22Rv1 (cell line): ENCODE measurements at regions not wholly inside any gene's neighbourhood (a gene's known extent, or its start where the extent isn't known, plus 50 kb on each side); places are given as distances from the start of the nearest gene placed in this dataset.

Experiments
- ZFX ChIP-seq: fragments of 450-650 bp; IDR thresholded peaks from 2 replicates; pipeline ENCODE4 v1.6.1; 2017; ENCODE audit warnings: antibody characterized with exemption, borderline replicate concordance
- TF ChIP-seq, protein P1 (sequence below): fragments of 450-650 bp; IDR thresholded peaks from 2 replicates; pipeline ENCODE4 v1.5.1; 2017; ENCODE audit warnings: mild to moderate bottlenecking

DNA sequence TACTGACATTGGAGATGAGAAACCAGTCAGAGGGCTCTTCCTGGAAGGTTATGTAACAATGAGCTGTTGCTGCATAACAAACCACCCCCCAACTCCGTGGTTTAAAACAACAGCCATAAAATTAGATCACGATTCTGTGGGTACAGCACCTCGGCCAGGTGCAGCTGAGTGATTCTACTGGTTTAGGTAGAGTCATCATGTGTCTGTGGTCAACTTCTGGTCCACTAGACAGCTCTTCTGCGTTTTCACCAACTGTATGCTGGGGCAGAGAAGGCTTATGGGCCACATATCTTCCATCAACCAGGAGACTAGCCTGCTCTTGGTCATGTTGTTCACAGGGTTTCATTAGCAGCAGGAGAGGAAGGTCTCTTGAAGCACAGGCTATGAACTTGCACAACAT lies 585.5 kb downstream of the KCTD12 start:
- TF ChIP-seq, protein P1, sequence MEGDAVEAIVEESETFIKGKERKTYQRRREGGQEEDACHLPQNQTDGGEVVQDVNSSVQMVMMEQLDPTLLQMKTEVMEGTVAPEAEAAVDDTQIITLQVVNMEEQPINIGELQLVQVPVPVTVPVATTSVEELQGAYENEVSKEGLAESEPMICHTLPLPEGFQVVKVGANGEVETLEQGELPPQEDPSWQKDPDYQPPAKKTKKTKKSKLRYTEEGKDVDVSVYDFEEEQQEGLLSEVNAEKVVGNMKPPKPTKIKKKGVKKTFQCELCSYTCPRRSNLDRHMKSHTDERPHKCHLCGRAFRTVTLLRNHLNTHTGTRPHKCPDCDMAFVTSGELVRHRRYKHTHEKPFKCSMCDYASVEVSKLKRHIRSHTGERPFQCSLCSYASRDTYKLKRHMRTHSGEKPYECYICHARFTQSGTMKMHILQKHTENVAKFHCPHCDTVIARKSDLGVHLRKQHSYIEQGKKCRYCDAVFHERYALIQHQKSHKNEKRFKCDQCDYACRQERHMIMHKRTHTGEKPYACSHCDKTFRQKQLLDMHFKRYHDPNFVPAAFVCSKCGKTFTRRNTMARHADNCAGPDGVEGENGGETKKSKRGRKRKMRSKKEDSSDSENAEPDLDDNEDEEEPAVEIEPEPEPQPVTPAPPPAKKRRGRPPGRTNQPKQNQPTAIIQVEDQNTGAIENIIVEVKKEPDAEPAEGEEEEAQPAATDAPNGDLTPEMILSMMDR: no peak
- TF ChIP-seq ZFX: no peak
